ENCODE measurements at regions not wholly inside any gene's neighbourhood (a gene's known extent, or its start where the extent isn't known, plus 50 kb on each side); places are given as distances from the start of the nearest gene placed in this dataset.
A peak's percentile ranks its signal among the peaks of the same experiment; 100 is the strongest.
"Not testable (repeated sequence)": the region's sequence is repeated elsewhere in the genome, so short reads cannot be mapped to it uniquely, and the experiment has no call there.

DNA sequence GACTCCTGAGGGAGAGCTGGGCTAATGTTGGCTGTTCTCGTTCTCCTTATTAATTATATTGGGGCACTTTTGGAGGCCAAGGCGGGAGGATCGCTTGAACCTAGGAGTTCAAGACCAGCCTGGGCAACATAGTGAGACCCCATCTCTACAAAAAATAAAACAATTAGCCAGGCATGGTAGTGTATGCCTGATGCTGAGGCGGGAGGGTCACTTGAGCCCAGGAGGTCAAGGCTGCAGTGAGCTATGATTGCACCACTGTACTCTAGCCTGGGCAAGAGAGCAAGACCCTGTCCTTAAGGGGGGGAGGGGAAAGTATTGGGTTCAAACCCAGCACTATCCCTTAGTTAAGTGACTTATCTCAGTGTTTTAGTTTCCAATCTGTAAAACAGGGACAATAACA, 70.0 kb upstream of the NBPF3 start:
- Histone ChIP-seq H3K79me2 (no peaks in the 10 kb centered on the region), H3K27ac (no peak overlapping the region), H3K4me1 (ENCODE audit: insufficient read depth) (no peaks in the 10 kb centered on the region), H3K9me3 (ENCODE audit: low read depth) (no peaks in the 10 kb centered on the region), H3K27me3 (no peaks in the 10 kb centered on the region), H3K4me2 (no peak overlapping the region), H4K20me1 (ENCODE audit: insufficient read depth, poor library complexity, severe bottlenecking) (no peaks in the 10 kb centered on the region), H2AFZ (no peak overlapping the region), H3K4me3 (no peak overlapping the region), H3K9me2 (replicated peaks; ENCODE audit: insufficient read depth) (no peaks in the 10 kb centered on the region), H3K36me3 (replicated peaks; ENCODE audit: insufficient read depth, low read depth) (no peaks in the 10 kb centered on the region)
- TF ChIP-seq, protein P1, sequence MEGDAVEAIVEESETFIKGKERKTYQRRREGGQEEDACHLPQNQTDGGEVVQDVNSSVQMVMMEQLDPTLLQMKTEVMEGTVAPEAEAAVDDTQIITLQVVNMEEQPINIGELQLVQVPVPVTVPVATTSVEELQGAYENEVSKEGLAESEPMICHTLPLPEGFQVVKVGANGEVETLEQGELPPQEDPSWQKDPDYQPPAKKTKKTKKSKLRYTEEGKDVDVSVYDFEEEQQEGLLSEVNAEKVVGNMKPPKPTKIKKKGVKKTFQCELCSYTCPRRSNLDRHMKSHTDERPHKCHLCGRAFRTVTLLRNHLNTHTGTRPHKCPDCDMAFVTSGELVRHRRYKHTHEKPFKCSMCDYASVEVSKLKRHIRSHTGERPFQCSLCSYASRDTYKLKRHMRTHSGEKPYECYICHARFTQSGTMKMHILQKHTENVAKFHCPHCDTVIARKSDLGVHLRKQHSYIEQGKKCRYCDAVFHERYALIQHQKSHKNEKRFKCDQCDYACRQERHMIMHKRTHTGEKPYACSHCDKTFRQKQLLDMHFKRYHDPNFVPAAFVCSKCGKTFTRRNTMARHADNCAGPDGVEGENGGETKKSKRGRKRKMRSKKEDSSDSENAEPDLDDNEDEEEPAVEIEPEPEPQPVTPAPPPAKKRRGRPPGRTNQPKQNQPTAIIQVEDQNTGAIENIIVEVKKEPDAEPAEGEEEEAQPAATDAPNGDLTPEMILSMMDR (IDR thresholded peaks at IDR 0.05; ENCODE audit: poor library complexity), result no peak
- no peak for TF ChIP-seq EZH2 (IDR thresholded peaks at IDR 0.05; ENCODE audit: borderline replicate concordance)
- no peak for TF ChIP-seq EZH2phosphoT487 (IDR thresholded peaks at IDR 0.05; ENCODE audit: low read depth, severe bottlenecking, unreplicated experiment)
- DNase-seq (ENCODE audit: low spot score), result no peak
- WGBS (ENCODE audit: low lambda C conversion rate, missing lambda C conversion rate), result 71% methylated on average over 4 of the region's 4 CpGs

DNA sequence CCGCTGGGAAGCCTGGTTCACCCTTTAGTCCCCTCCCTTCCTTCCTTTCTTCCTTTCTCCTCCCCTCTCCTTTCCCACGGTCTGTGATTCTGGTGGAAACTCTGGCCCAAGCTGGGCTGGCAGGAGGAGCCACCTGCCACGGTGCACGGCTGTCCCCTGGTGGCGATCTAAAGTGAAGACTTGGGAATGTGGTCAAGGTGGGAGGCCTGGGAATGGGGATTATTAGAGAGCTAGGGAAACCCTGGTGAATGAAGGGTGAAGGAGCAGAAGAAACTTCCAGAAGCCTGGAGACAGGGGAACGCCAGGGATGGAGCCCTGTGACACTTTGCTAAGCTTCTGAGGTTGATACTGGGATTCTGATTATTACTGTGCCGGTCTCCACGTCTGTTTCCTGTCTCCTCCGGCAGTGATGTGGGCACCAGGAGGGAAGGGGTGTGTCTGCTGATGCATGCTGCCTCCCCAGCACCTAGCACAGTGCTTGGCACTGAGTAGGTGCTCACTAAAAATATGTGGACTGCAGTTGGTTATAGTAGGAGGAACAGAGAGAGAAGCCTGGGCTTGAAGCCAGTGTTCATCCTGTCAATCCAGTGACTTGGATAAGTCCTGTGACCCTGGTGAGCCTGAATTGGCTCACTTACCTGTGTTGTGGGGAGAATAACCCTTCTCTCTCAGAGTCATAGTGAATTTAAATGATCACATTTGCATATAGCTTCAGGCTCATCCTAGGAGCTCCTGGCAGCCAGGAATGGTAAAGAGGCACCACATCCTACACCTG, 71.2 kb upstream of the NBPF3 start:
- Histone ChIP-seq H4K20me1 (ENCODE audit: insufficient read depth, poor library complexity, severe bottlenecking) (no peaks in the 10 kb centered on the region), H3K4me3 (no peak overlapping the region), H3K27me3 (no peaks in the 10 kb centered on the region), H3K27ac (no peak overlapping the region), H3K9me3 (ENCODE audit: low read depth) (no peaks in the 10 kb centered on the region), H3K4me2 (no peak overlapping the region), H3K36me3 (replicated peaks; ENCODE audit: insufficient read depth, low read depth) (no peaks in the 10 kb centered on the region), H3K9me2 (replicated peaks; ENCODE audit: insufficient read depth) (no peaks in the 10 kb centered on the region), H3K79me2 (no peaks in the 10 kb centered on the region), H3K4me1 (ENCODE audit: insufficient read depth) (no peaks in the 10 kb centered on the region), H2AFZ (no peak overlapping the region)
- peak; percentile 91 for DNase-seq (ENCODE audit: low spot score)
- WGBS (ENCODE audit: low lambda C conversion rate, missing lambda C conversion rate), result 31% methylated on average over 9 of the region's 9 CpGs
- TF ChIP-seq, protein P1 (IDR thresholded peaks at IDR 0.05; ENCODE audit: poor library complexity), result peak; percentile 98
- no peak for TF ChIP-seq EZH2 (IDR thresholded peaks at IDR 0.05; ENCODE audit: borderline replicate concordance)

DNA sequence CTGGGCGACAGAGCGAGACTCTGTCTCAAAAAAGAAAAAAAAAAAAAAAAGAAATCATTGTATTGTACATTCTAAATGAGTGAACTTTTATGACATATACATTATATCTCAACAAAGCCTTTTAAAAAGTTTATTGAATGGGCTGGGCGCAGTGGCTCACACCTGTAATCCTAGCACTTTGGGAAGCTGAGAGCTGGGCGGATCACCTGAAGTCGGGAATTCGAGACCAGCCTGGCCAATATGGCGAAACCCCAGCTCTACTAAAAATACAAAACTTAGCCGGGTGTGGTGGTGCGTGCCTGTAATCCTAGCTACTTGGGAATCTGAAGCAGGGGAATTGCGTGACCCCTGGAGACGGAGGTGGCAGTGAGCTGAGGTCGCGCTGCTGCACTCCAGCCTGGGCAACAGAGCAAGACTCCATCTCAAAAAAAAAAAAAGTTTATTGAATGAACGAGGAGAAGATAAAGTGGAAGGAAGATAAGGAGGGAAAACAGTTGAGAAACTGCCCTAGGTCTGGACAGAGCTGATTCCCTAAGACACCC, 71.9 kb upstream of the NBPF3 start:
- not testable (repeated sequence) for H3K27me3 ChIP-seq; H2AFZ ChIP-seq; H3K36me3 ChIP-seq (replicated peaks; ENCODE audit: insufficient read depth, low read depth); H3K27ac ChIP-seq; H3K4me3 ChIP-seq; H3K4me1 ChIP-seq (ENCODE audit: insufficient read depth); H3K9me3 ChIP-seq (ENCODE audit: low read depth); DNase-seq (ENCODE audit: low spot score); H3K79me2 ChIP-seq; H4K20me1 ChIP-seq (ENCODE audit: insufficient read depth, poor library complexity, severe bottlenecking); H3K4me2 ChIP-seq; H3K9me2 ChIP-seq (replicated peaks; ENCODE audit: insufficient read depth)
- WGBS (ENCODE audit: low lambda C conversion rate, missing lambda C conversion rate), result 68% methylated on average over 14 of the region's 14 CpGs

DNA sequence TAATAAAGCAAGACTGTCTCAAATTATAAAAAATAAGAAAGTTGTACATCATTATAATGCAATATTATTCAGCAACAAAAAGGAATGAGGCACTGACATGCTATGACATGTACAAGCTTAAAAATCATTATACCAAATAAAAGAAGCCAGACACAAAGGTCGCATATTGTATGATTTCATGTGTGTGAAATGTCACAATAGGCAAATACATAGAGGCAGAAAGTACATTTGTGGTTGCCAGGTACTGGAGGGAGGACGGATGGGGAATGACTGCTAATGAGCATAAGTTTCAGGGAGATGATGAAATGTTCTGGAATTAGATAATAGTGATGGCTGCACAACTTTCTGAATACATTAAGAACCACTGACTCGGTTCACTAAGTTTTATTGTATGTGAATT, 73.6 kb upstream of the NBPF3 start:
- no peaks in the 10 kb centered on the region for H4K20me1 ChIP-seq (ENCODE audit: insufficient read depth, poor library complexity, severe bottlenecking)
- H3K9me2 ChIP-seq (replicated peaks; ENCODE audit: insufficient read depth), result no peaks in the 10 kb centered on the region
- H3K27me3 ChIP-seq, result no peaks in the 10 kb centered on the region
- no peak overlapping the region for H2AFZ ChIP-seq
- no peak for DNase-seq (ENCODE audit: low spot score)
- no peaks in the 10 kb centered on the region for H3K36me3 ChIP-seq (replicated peaks; ENCODE audit: insufficient read depth, low read depth)
- no peak for TF ChIP-seq EZH2 (IDR thresholded peaks at IDR 0.05; ENCODE audit: borderline replicate concordance)
- TF ChIP-seq EZH2phosphoT487 (IDR thresholded peaks at IDR 0.05; ENCODE audit: low read depth, severe bottlenecking, unreplicated experiment), result no peak
- TF ChIP-seq, protein P1 (IDR thresholded peaks at IDR 0.05; ENCODE audit: poor library complexity), result no peak
- H3K4me3 ChIP-seq, result no peak overlapping the region
- 81% methylated on average over 3 of the region's 3 CpGs for WGBS (ENCODE audit: low lambda C conversion rate, missing lambda C conversion rate)
- H3K4me1 ChIP-seq (ENCODE audit: insufficient read depth), result no peaks in the 10 kb centered on the region
- no peak overlapping the region for H3K4me2 ChIP-seq
- no peaks in the 10 kb centered on the region for H3K79me2 ChIP-seq
- H3K9me3 ChIP-seq (ENCODE audit: low read depth), result no peaks in the 10 kb centered on the region
- no peak overlapping the region for H3K27ac ChIP-seq
